Sigmoid colon (tissue), 6 donors: ENCODE measurements at regions not wholly inside any gene's neighbourhood (a gene's known extent, or its start where the extent isn't known, plus 50 kb on each side); places are given as distances from the start of the nearest gene placed in this dataset.

Experiments
- DNase-seq: peaks from one replicate; pipeline ENCODE4 v3.0.0-alpha.2; 2019
- H3K27ac ChIP-seq, 4 donors: fragments of 200-600 bp; sonication (generic); one replicate each; pipeline ENCODE4 v1.5.1; 2016 to 2019; ENCODE audit warnings: mild to moderate bottlenecking in 1 of 4
- H3K27me3 ChIP-seq, 3 donors: fragments of 200-600 bp; sonication (generic); one replicate each; pipeline ENCODE4 v1.5.1; 2019; ENCODE audit warnings: mild to moderate bottlenecking in 1 of 3
- H3K36me3 ChIP-seq, 4 donors: fragments of 200-600 bp; sonication (generic); one replicate each; pipeline ENCODE4 v1.5.1; 2016 to 2019
- H3K4me1 ChIP-seq, 4 donors: fragments of 200-600 bp; sonication (generic); one replicate each; pipeline ENCODE4 v1.5.1; 2017 to 2019
- H3K4me3 ChIP-seq, 4 donors: fragments of 200-600 bp; sonication (generic); one replicate each; pipeline ENCODE4 v1.5.1; 2017 to 2019; ENCODE audit warnings: mild to moderate bottlenecking in 2 of 4, moderate library complexity in 1 of 4
- H3K9me3 ChIP-seq, 4 donors: fragments of 200-600 bp in 3 of 4; sonication (generic) in 3 of 4; one replicate each; pipeline versions ENCODE4 v1.5.1 to v1.6.1; 2013 to 2019
- CTCF ChIP-seq, 4 experiments: fragments of 450-650 bp in 3 of 4; fragments of 200-600 bp in 1 of 4; IDR thresholded peaks; one replicate each; pipeline ENCODE4 v1.5.1; 2016 to 2019; ENCODE audit warnings: antibody characterized with exemption in 4 of 4, mild to moderate bottlenecking in 3 of 4, moderate library complexity in 2 of 4
- EP300 ChIP-seq, 4 donors: sonication (generic); formaldehyde crosslinking; IDR thresholded peaks; one replicate each; pipeline ENCODE4 v1.6.1; 2017; ENCODE audit warnings: antibody characterized with exemption in 4 of 4
- POLR2A ChIP-seq, 2 donors: fragments of 450-650 bp; IDR thresholded peaks; one replicate each; pipeline ENCODE4 v1.6.1; 2016; ENCODE audit warnings: antibody characterized with exemption in 2 of 2, mild to moderate bottlenecking in 2 of 2, moderate library complexity in 2 of 2
- POLR2AphosphoS5 ChIP-seq, 4 donors: sonication (generic); formaldehyde crosslinking; IDR thresholded peaks; one replicate each; pipeline ENCODE4 v1.6.1; 2017; ENCODE audit warnings: antibody characterized with exemption in 4 of 4
- WGBS, 2 donors: extraction: QIAGEN DNeasy Blood & Tissue Kit; methylation state at CpG; one replicate each; pipeline ENCODE4 v1.1.7; 2013; 5-methylcytosine and 5-hydroxymethylcytosine counted together
- intact Hi-C: fragments of 100-400 bp; cut with DNase I; formaldehyde crosslinking; loops from one replicate; pipeline ENCODE4 v1.15.1; 2023
- donor health status: healthy with polysubstance abuse.
- donor health status: healthy.

- H3K27me3 ChIP-seq, result no peaks in the 10 kb centered on the region
- no peak for DNase-seq
- no peaks in the 10 kb centered on the region for H3K9me3 ChIP-seq
- TF ChIP-seq EP300 (IDR thresholded peaks at IDR 0.05), result no peak
- no peak for TF ChIP-seq CTCF (IDR thresholded peaks at IDR 0.05)
- TF ChIP-seq POLR2A (IDR thresholded peaks at IDR 0.05), result no peak
- TF ChIP-seq POLR2AphosphoS5 (IDR thresholded peaks at IDR 0.05), result no peak
- no peak overlapping the region for H3K27ac ChIP-seq
- H3K4me3 ChIP-seq, result no peak overlapping the region
- intact Hi-C loops, result no loop called here
- H3K36me3 ChIP-seq, result no peaks in the 10 kb centered on the region
- 68 to 77% methylated on average over 2 of the region's 2 CpGs for WGBS, 2 donors
- no peaks in the 10 kb centered on the region for H3K4me1 ChIP-seq
These were observed 194.7 kb downstream of the SREK1 start for GRCh38 chr5:66338828-66339227.

GRCh38 chr5:66339896-66340295 is 195.8 kb downstream of the SREK1 start:
- intact Hi-C loops, result no loop called here
- Histone ChIP-seq H3K4me1 (no peaks in the 10 kb centered on the region), H3K36me3 (no peaks in the 10 kb centered on the region), H3K9me3 (no peaks in the 10 kb centered on the region), H3K27me3 (no peaks in the 10 kb centered on the region), H3K4me3 (no peak overlapping the region), H3K27ac (no peak overlapping the region)
- TF ChIP-seq EP300 (IDR thresholded peaks at IDR 0.05) (no peak), POLR2A (IDR thresholded peaks at IDR 0.05) (no peak), POLR2AphosphoS5 (IDR thresholded peaks at IDR 0.05) (no peak), CTCF (IDR thresholded peaks at IDR 0.05) (no peak)
- no peak for DNase-seq
- WGBS, 2 donors, result 80 to 85% methylated on average over 1 of the region's 1 CpG

- H3K36me3 ChIP-seq, result no peaks in the 10 kb centered on the region
- intact Hi-C loops, result no loop called here
- 62 to 97% methylated on average over 1 of the region's 1 CpG for WGBS, 2 donors
- no peak overlapping the region for H3K4me3 ChIP-seq
- H3K9me3 ChIP-seq, result no peaks in the 10 kb centered on the region
- H3K27me3 ChIP-seq, result no peaks in the 10 kb centered on the region
- no peaks in the 10 kb centered on the region for H3K4me1 ChIP-seq
- DNase-seq, result no peak
- H3K27ac ChIP-seq, result no peak overlapping the region
- TF ChIP-seq CTCF (IDR thresholded peaks at IDR 0.05), result no peak
- TF ChIP-seq POLR2A (IDR thresholded peaks at IDR 0.05), result no peak
- TF ChIP-seq EP300 (IDR thresholded peaks at IDR 0.05), result no peak
- TF ChIP-seq POLR2AphosphoS5 (IDR thresholded peaks at IDR 0.05), result no peak
These were observed 196.7 kb downstream of the SREK1 start for GRCh38 chr5:66340786-66341185.

GRCh38 chr5:66342341-66342880 is 198.3 kb downstream of the SREK1 start:
- no peaks in the 10 kb centered on the region for H3K9me3 ChIP-seq
- intact Hi-C loops, result no loop called here

More at GRCh38 chr5:66342341-66342880, 198.3 kb downstream of the SREK1 start:
- TF ChIP-seq CTCF (IDR thresholded peaks at IDR 0.05) (no peak), POLR2A (IDR thresholded peaks at IDR 0.05) (no peak), EP300 (IDR thresholded peaks at IDR 0.05) (no peak), POLR2AphosphoS5 (IDR thresholded peaks at IDR 0.05) (no peak)
- no peak for DNase-seq
- Histone ChIP-seq H3K27ac (no peak overlapping the region), H3K27me3 (no peaks in the 10 kb centered on the region), H3K4me3 (no peak overlapping the region), H3K4me1 (no peaks in the 10 kb centered on the region), H3K36me3 (no peaks in the 10 kb centered on the region)
